ENCODE measurements at regions not wholly inside any gene's neighbourhood (a gene's known extent, or its start where the extent isn't known, plus 50 kb on each side); places are given as distances from the start of the nearest gene placed in this dataset.

- no peaks in the 10 kb centered on the region for H3K36me3 Mint-ChIP-seq (ENCODE audit: low read depth)
- H3K27ac Mint-ChIP-seq: no peak overlapping the region
- TF ChIP-seq CTCF (IDR thresholded peaks at IDR 0.05; ENCODE audit: unreplicated experiment in 3 of 3): no peak
- H3K4me3 Mint-ChIP-seq: no peak overlapping the region
- no peaks in the 10 kb centered on the region for H3K9me3 Mint-ChIP-seq
- peaks cover 4% of the 10 kb centered on the region for H3K27me3 Mint-ChIP-seq (ENCODE audit: low read depth)
- no peaks in the 10 kb centered on the region for H3K4me1 Mint-ChIP-seq
Measured at GRCh38 chr20:55581519-55581918, 423.8 kb downstream of the CBLN4 start.

- Mint-ChIP-seq H3K4me1 (no peaks in the 10 kb centered on the region), H3K4me3 (no peak overlapping the region), H3K27ac (no peak overlapping the region), H3K36me3 (ENCODE audit: low read depth) (no peaks in the 10 kb centered on the region), H3K9me3 (no peaks in the 10 kb centered on the region), H3K27me3 (ENCODE audit: low read depth) (peaks cover 4% of the 10 kb centered on the region)
- TF ChIP-seq CTCF (IDR thresholded peaks at IDR 0.05; ENCODE audit: unreplicated experiment in 3 of 3): no peak
Measured at GRCh38 chr20:55580475-55580874, 424.8 kb downstream of the CBLN4 start.

GRCh38 chr20:55579802-55580201 lies 425.5 kb downstream of the CBLN4 start:
- Mint-ChIP-seq H3K9me3 (no peaks in the 10 kb centered on the region), H3K36me3 (ENCODE audit: low read depth) (no peaks in the 10 kb centered on the region), H3K4me3 (no peak overlapping the region), H3K4me1 (no peaks in the 10 kb centered on the region), H3K27me3 (ENCODE audit: low read depth) (peaks cover 4% of the 10 kb centered on the region), H3K27ac (no peak overlapping the region)
- TF ChIP-seq CTCF (IDR thresholded peaks at IDR 0.05; ENCODE audit: unreplicated experiment in 3 of 3): no peak

- Mint-ChIP-seq H3K27me3 (ENCODE audit: low read depth) (peaks cover 5% of the 10 kb centered on the region), H3K4me3 (no peak overlapping the region), H3K4me1 (no peaks in the 10 kb centered on the region), H3K36me3 (ENCODE audit: low read depth) (no peaks in the 10 kb centered on the region), H3K27ac (no peak overlapping the region), H3K9me3 (no peaks in the 10 kb centered on the region)
- no peak for TF ChIP-seq CTCF (IDR thresholded peaks at IDR 0.05; ENCODE audit: unreplicated experiment in 3 of 3)
Measured at GRCh38 chr20:55576981-55577380, 428.3 kb downstream of the CBLN4 start.

- Mint-ChIP-seq H3K27ac (peak overlapping the region; percentile 56 to 76 (median 65)), H3K27me3 (ENCODE audit: low read depth) (peaks cover 5% of the 10 kb centered on the region), H3K4me1 (peaks cover 17% of the 10 kb centered on the region), H3K36me3 (ENCODE audit: low read depth) (no peaks in the 10 kb centered on the region), H3K4me3 (no peak overlapping the region), H3K9me3 (no peaks in the 10 kb centered on the region)
- no peak for TF ChIP-seq CTCF (IDR thresholded peaks at IDR 0.05; ENCODE audit: unreplicated experiment in 3 of 3)
Measured at GRCh38 chr20:55569084-55569483, 436.2 kb downstream of the CBLN4 start.

- no peak for TF ChIP-seq CTCF (IDR thresholded peaks at IDR 0.05; ENCODE audit: unreplicated experiment in 3 of 3)
- H3K4me3 Mint-ChIP-seq: no peak overlapping the region
- H3K27me3 Mint-ChIP-seq (ENCODE audit: low read depth): no peaks in the 10 kb centered on the region
- peaks cover 17% of the 10 kb centered on the region for H3K4me1 Mint-ChIP-seq
- H3K9me3 Mint-ChIP-seq: peaks cover 8% of the 10 kb centered on the region
- peak overlapping the region in 2 of 3 experiments; percentile 56 to 75 for H3K27ac Mint-ChIP-seq
- H3K36me3 Mint-ChIP-seq (ENCODE audit: low read depth): no peaks in the 10 kb centered on the region
Measured at GRCh38 chr20:55567826-55568225, 437.5 kb downstream of the CBLN4 start.
